ENCODE measurements at regions not wholly inside any gene's neighbourhood (a gene's known extent, or its start where the extent isn't known, plus 50 kb on each side); places are given as distances from the start of the nearest gene placed in this dataset.
"Not testable (repeated sequence)": the region's sequence is repeated elsewhere in the genome, so short reads cannot be mapped to it uniquely, and the experiment has no call there.

GRCh38 chr5:52013523-52013922 is 630.3 kb downstream of the ISL1 start:
- no peaks in the 10 kb centered on the region for H3K36me3 ChIP-seq (replicated peaks; ENCODE audit: control insufficient read depth, insufficient read depth, low read length)
- DNase-seq, result no peak

GRCh38 chr5:52015760-52016159 is 632.5 kb downstream of the ISL1 start:
- H3K27me3 ChIP-seq (ENCODE audit: control insufficient read depth, insufficient read depth, low read length), result no peaks in the 10 kb centered on the region
- DNase-seq, result no peak
- no peak overlapping the region for H3K4me3 ChIP-seq (ENCODE audit: insufficient read depth, low read depth, low read length)
- H3K36me3 ChIP-seq (replicated peaks; ENCODE audit: control insufficient read depth, insufficient read depth, low read length), result no peaks in the 10 kb centered on the region

More at GRCh38 chr5:52013523-52013922, 630.3 kb downstream of the ISL1 start:
- Histone ChIP-seq H3K4me3 (ENCODE audit: insufficient read depth, low read depth, low read length) (no peak overlapping the region), H3K27me3 (ENCODE audit: control insufficient read depth, insufficient read depth, low read length) (no peaks in the 10 kb centered on the region)

- no peak overlapping the region for H3K4me3 ChIP-seq (ENCODE audit: insufficient read depth, low read depth, low read length)
- H3K27me3 ChIP-seq (ENCODE audit: control insufficient read depth, insufficient read depth, low read length), result no peaks in the 10 kb centered on the region
- no peak for DNase-seq
- H3K36me3 ChIP-seq (replicated peaks; ENCODE audit: control insufficient read depth, insufficient read depth, low read length), result no peaks in the 10 kb centered on the region
Observed at GRCh38 chr5:52017567-52017966, 634.3 kb downstream of the ISL1 start.

GRCh38 chr5:52024359-52024758 is 641.1 kb downstream of the ISL1 start:
- no peak for DNase-seq
- Histone ChIP-seq H3K27me3 (ENCODE audit: control insufficient read depth, insufficient read depth, low read length) (no peaks in the 10 kb centered on the region), H3K36me3 (replicated peaks; ENCODE audit: control insufficient read depth, insufficient read depth, low read length) (no peaks in the 10 kb centered on the region), H3K4me3 (ENCODE audit: insufficient read depth, low read depth, low read length) (no peak overlapping the region)

- not testable (repeated sequence) for DNase-seq; H3K27me3 ChIP-seq (ENCODE audit: control insufficient read depth, insufficient read depth, low read length); H3K36me3 ChIP-seq (replicated peaks; ENCODE audit: control insufficient read depth, insufficient read depth, low read length); H3K4me3 ChIP-seq (ENCODE audit: insufficient read depth, low read depth, low read length)
Observed at GRCh38 chr5:52029836-52030235, 646.6 kb downstream of the ISL1 start.

- Histone ChIP-seq H3K36me3 (replicated peaks; ENCODE audit: control insufficient read depth, insufficient read depth, low read length) (no peaks in the 10 kb centered on the region), H3K4me3 (ENCODE audit: insufficient read depth, low read depth, low read length) (no peak overlapping the region), H3K27me3 (ENCODE audit: control insufficient read depth, insufficient read depth, low read length) (no peaks in the 10 kb centered on the region)
- no peak for DNase-seq
Observed at GRCh38 chr5:52041842-52042241, 658.6 kb downstream of the ISL1 start.

GRCh38 chr5:52043137-52043536 is 659.9 kb downstream of the ISL1 start:
- Histone ChIP-seq H3K27me3 (ENCODE audit: control insufficient read depth, insufficient read depth, low read length) (no peaks in the 10 kb centered on the region), H3K4me3 (ENCODE audit: insufficient read depth, low read depth, low read length) (no peak overlapping the region), H3K36me3 (replicated peaks; ENCODE audit: control insufficient read depth, insufficient read depth, low read length) (no peaks in the 10 kb centered on the region)
- no peak for DNase-seq

GRCh38 chr5:52043543-52043942 is 660.3 kb downstream of the ISL1 start:
- peak; percentile 0 for DNase-seq
- Histone ChIP-seq H3K4me3 (ENCODE audit: insufficient read depth, low read depth, low read length) (no peak overlapping the region), H3K36me3 (replicated peaks; ENCODE audit: control insufficient read depth, insufficient read depth, low read length) (no peaks in the 10 kb centered on the region), H3K27me3 (ENCODE audit: control insufficient read depth, insufficient read depth, low read length) (no peaks in the 10 kb centered on the region)

GRCh38 chr5:52051759-52052158 is 668.5 kb downstream of the ISL1 start:
- Histone ChIP-seq H3K4me3 (ENCODE audit: insufficient read depth, low read depth, low read length) (no peak overlapping the region), H3K36me3 (replicated peaks; ENCODE audit: control insufficient read depth, insufficient read depth, low read length) (no peaks in the 10 kb centered on the region), H3K27me3 (ENCODE audit: control insufficient read depth, insufficient read depth, low read length) (no peaks in the 10 kb centered on the region)
- DNase-seq, result no peak

GRCh38 chr5:52063186-52063585 is 679.9 kb downstream of the ISL1 start:
- no peaks in the 10 kb centered on the region for H3K36me3 ChIP-seq (replicated peaks; ENCODE audit: control insufficient read depth, insufficient read depth, low read length)
- no peaks in the 10 kb centered on the region for H3K27me3 ChIP-seq (ENCODE audit: control insufficient read depth, insufficient read depth, low read length)
- H3K4me3 ChIP-seq (ENCODE audit: insufficient read depth, low read depth, low read length), result no peak overlapping the region
- DNase-seq, result no peak

GRCh38 chr5:52065182-52065581 is 681.9 kb downstream of the ISL1 start:
- Histone ChIP-seq H3K36me3 (replicated peaks; ENCODE audit: control insufficient read depth, insufficient read depth, low read length) (no peaks in the 10 kb centered on the region), H3K27me3 (ENCODE audit: control insufficient read depth, insufficient read depth, low read length) (no peaks in the 10 kb centered on the region), H3K4me3 (ENCODE audit: insufficient read depth, low read depth, low read length) (no peak overlapping the region)
- DNase-seq, result no peak

GRCh38 chr5:52069997-52070396 is 686.7 kb downstream of the ISL1 start:
- Histone ChIP-seq H3K4me3 (ENCODE audit: insufficient read depth, low read depth, low read length) (no peak overlapping the region), H3K27me3 (ENCODE audit: control insufficient read depth, insufficient read depth, low read length) (no peaks in the 10 kb centered on the region), H3K36me3 (replicated peaks; ENCODE audit: control insufficient read depth, insufficient read depth, low read length) (no peaks in the 10 kb centered on the region)
- no peak for DNase-seq

GRCh38 chr5:52073993-52074689 is 690.9 kb downstream of the ISL1 start:
- no peak for DNase-seq
- no peak overlapping the region for H3K4me3 ChIP-seq (ENCODE audit: insufficient read depth, low read depth, low read length)
- H3K27me3 ChIP-seq (ENCODE audit: control insufficient read depth, insufficient read depth, low read length), result no peaks in the 10 kb centered on the region
- H3K36me3 ChIP-seq (replicated peaks; ENCODE audit: control insufficient read depth, insufficient read depth, low read length), result no peaks in the 10 kb centered on the region

GRCh38 chr5:52077941-52078815 is 694.9 kb downstream of the ISL1 start:
- Histone ChIP-seq H3K27me3 (ENCODE audit: control insufficient read depth, insufficient read depth, low read length) (no peaks in the 10 kb centered on the region), H3K4me3 (ENCODE audit: insufficient read depth, low read depth, low read length) (no peak overlapping the region), H3K36me3 (replicated peaks; ENCODE audit: control insufficient read depth, insufficient read depth, low read length) (no peaks in the 10 kb centered on the region)
- DNase-seq, result peak; percentile 16

- H3K27me3 ChIP-seq (ENCODE audit: control insufficient read depth, insufficient read depth, low read length); H3K4me3 ChIP-seq (ENCODE audit: insufficient read depth, low read depth, low read length); H3K36me3 ChIP-seq (replicated peaks; ENCODE audit: control insufficient read depth, insufficient read depth, low read length); DNase-seq: not testable (repeated sequence)
Observed at GRCh38 chr5:52102311-52102710, 685.4 kb upstream of the ITGA1 start.

Data from H7 (cell line).